WTC11 (cell line): ENCODE measurements at regions not wholly inside any gene's neighbourhood (a gene's known extent, or its start where the extent isn't known, plus 50 kb on each side); places are given as distances from the start of the nearest gene placed in this dataset.

Source experiments
- ATAC-seq: fragments of 200-7000 bp; cut with Tn5 transposase; 2 replicates; pipeline ENCODE4 v1.10.0; 2021; ENCODE audit warnings: mild to moderate bottlenecking, moderate library complexity
- CTCF ChIA-PET: fragments of 300-600 bp; sonication (Branson Sonifier 250); formaldehyde crosslinking; loops from one replicate; lab custom pipeline; 2021; ENCODE audit warnings: antibody characterized with exemption; lab: Charles Lee
- POLR2A ChIA-PET: fragments of 350-600 bp; sonication (Branson Sonifier 250); formaldehyde crosslinking; loops from one replicate; lab custom pipeline; 2021; ENCODE audit warnings: antibody characterized with exemption; lab: Charles Lee
- DNase-seq: peaks from one replicate; pipeline ENCODE4 v3.0.0; 2021; ENCODE audit warnings: low spot score
- H3K27ac Mint-ChIP-seq: 2 replicates; pipeline ENCODE4 v1.8.0; 2021; ENCODE audit warnings: mixed read lengths
- H3K27me3 Mint-ChIP-seq: 2 replicates; pipeline ENCODE4 v1.8.0; 2021; ENCODE audit warnings: low read depth, mild to moderate bottlenecking, moderate library complexity, mixed read lengths
- H3K36me3 Mint-ChIP-seq: 2 replicates; pipeline ENCODE4 v1.8.0; 2021; ENCODE audit warnings: mixed read lengths
- H3K4me1 Mint-ChIP-seq: 2 replicates; pipeline ENCODE4 v1.8.0; 2022; ENCODE audit warnings: mixed read lengths
- H3K4me3 Mint-ChIP-seq: 2 replicates; pipeline ENCODE4 v1.8.0; 2021; ENCODE audit warnings: mild to moderate bottlenecking, moderate library complexity, mixed read lengths
- H3K9me3 Mint-ChIP-seq: 2 replicates; pipeline ENCODE4 v1.8.0; 2021; ENCODE audit warnings: mixed read lengths
- CREM ChIP-seq: sonication (generic); formaldehyde crosslinking; IDR thresholded peaks from 2 replicates; pipeline ENCODE4 v1.8.1; 2022; ENCODE audit warnings: mild to moderate bottlenecking, missing genetic modification reagents, moderate library complexity
- MYBL2 ChIP-seq: sonication (generic); formaldehyde crosslinking; IDR thresholded peaks from 2 replicates; pipeline ENCODE4 v1.8.1; 2023; ENCODE audit warnings: mild to moderate bottlenecking, moderate library complexity, missing genetic modification reagents
- NFE2L1 ChIP-seq: sonication (generic); formaldehyde crosslinking; IDR thresholded peaks from 2 replicates; pipeline ENCODE4 v1.8.1; 2023; ENCODE audit warnings: missing genetic modification reagents
- NR2C2 ChIP-seq: sonication (generic); formaldehyde crosslinking; IDR thresholded peaks from 2 replicates; pipeline ENCODE4 v1.8.0; 2022; ENCODE audit warnings: mild to moderate bottlenecking, missing genetic modification reagents
- NR3C1 ChIP-seq: sonication (generic); formaldehyde crosslinking; conservative IDR thresholded peaks from 2 replicates; pipeline ENCODE4 v1.8.1; 2023; ENCODE audit warnings: low read depth, mild to moderate bottlenecking, missing genetic modification reagents
- OVOL2 ChIP-seq: fragments of 250-450 bp; sonication (Bioruptor Pico); IDR thresholded peaks from 2 replicates; pipeline ENCODE4 v1.9.0; 2021; ENCODE audit warnings: mild to moderate bottlenecking, borderline replicate concordance
- PRRX2 ChIP-seq: fragments of 250-450 bp; sonication (Bioruptor Pico); IDR thresholded peaks from 2 replicates; pipeline ENCODE4 v1.8.0; 2021; ENCODE audit warnings: mild to moderate bottlenecking
- SOX15 ChIP-seq: fragments of 250-450 bp; sonication (Bioruptor Pico); IDR thresholded peaks from 2 replicates; pipeline ENCODE4 v1.9.0; 2021; ENCODE audit warnings: mild to moderate bottlenecking
- ZNF138 ChIP-seq: sonication (generic); formaldehyde crosslinking; conservative IDR thresholded peaks from 2 replicates; pipeline ENCODE4 v1.8.1; 2022; ENCODE audit warnings: mild to moderate bottlenecking, moderate library complexity, missing genetic modification reagents
- ZNF232 ChIP-seq: sonication (generic); formaldehyde crosslinking; IDR thresholded peaks from 2 replicates; pipeline ENCODE4 v1.8.0; 2022; ENCODE audit warnings: mild to moderate bottlenecking, missing genetic modification reagents
- ZNF671 ChIP-seq: fragments of 250-450 bp; sonication (Bioruptor Pico); IDR thresholded peaks from 2 replicates; pipeline ENCODE4 v1.8.0; 2021; ENCODE audit warnings: mild to moderate bottlenecking
- TF ChIP-seq, protein P1 (sequence below): sonication (generic); formaldehyde crosslinking; IDR thresholded peaks from 2 replicates; pipeline ENCODE4 v1.8.0; 2023; ENCODE audit warnings: missing genetic modification reagents, mild to moderate bottlenecking, borderline replicate concordance
- TF ChIP-seq, protein P2 (sequence below): sonication (generic); formaldehyde crosslinking; IDR thresholded peaks from 2 replicates; pipeline ENCODE4 v1.8.0; 2023; ENCODE audit warnings: mild to moderate bottlenecking, missing genetic modification reagents
- TF ChIP-seq, protein P3 (sequence below): fragments of 250-450 bp; sonication (Bioruptor Pico); IDR thresholded peaks from 2 replicates; pipeline ENCODE4 v2.1.2; 2022; ENCODE audit warnings: mild to moderate bottlenecking, moderate library complexity
- TF ChIP-seq, protein P4 (sequence below): sonication (generic); formaldehyde crosslinking; IDR thresholded peaks from 2 replicates; pipeline ENCODE4 v1.8.0; 2022; ENCODE audit warnings: missing genetic modification reagents

DNA sequence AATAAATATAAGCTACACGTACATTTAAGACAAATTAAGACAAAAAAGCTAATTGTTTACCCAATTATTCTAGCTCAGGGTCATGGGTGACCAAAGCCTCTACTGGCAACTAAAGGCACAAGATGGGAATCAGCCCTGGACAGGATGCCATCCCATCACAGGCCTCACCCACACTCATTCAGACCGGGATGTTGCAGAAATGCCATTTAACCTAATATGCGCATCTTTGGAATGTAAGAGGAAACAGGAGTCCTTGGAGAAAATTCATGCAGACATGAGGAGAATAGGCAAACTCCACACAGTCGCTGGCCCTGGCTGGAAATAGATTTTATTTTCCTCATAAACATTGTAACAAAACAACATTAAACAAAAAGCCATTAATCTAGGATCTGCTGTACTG, 2003.8 kb upstream of the CDH9 start (continued):
- TF ChIP-seq, protein P1, sequence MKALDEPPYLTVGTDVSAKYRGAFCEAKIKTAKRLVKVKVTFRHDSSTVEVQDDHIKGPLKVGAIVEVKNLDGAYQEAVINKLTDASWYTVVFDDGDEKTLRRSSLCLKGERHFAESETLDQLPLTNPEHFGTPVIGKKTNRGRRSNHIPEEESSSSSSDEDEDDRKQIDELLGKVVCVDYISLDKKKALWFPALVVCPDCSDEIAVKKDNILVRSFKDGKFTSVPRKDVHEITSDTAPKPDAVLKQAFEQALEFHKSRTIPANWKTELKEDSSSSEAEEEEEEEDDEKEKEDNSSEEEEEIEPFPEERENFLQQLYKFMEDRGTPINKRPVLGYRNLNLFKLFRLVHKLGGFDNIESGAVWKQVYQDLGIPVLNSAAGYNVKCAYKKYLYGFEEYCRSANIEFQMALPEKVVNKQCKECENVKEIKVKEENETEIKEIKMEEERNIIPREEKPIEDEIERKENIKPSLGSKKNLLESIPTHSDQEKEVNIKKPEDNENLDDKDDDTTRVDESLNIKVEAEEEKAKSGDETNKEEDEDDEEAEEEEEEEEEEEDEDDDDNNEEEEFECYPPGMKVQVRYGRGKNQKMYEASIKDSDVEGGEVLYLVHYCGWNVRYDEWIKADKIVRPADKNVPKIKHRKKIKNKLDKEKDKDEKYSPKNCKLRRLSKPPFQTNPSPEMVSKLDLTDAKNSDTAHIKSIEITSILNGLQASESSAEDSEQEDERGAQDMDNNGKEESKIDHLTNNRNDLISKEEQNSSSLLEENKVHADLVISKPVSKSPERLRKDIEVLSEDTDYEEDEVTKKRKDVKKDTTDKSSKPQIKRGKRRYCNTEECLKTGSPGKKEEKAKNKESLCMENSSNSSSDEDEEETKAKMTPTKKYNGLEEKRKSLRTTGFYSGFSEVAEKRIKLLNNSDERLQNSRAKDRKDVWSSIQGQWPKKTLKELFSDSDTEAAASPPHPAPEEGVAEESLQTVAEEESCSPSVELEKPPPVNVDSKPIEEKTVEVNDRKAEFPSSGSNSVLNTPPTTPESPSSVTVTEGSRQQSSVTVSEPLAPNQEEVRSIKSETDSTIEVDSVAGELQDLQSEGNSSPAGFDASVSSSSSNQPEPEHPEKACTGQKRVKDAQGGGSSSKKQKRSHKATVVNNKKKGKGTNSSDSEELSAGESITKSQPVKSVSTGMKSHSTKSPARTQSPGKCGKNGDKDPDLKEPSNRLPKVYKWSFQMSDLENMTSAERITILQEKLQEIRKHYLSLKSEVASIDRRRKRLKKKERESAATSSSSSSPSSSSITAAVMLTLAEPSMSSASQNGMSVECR (CRISPR knock-in tag): no peak
- TF ChIP-seq, protein P2, sequence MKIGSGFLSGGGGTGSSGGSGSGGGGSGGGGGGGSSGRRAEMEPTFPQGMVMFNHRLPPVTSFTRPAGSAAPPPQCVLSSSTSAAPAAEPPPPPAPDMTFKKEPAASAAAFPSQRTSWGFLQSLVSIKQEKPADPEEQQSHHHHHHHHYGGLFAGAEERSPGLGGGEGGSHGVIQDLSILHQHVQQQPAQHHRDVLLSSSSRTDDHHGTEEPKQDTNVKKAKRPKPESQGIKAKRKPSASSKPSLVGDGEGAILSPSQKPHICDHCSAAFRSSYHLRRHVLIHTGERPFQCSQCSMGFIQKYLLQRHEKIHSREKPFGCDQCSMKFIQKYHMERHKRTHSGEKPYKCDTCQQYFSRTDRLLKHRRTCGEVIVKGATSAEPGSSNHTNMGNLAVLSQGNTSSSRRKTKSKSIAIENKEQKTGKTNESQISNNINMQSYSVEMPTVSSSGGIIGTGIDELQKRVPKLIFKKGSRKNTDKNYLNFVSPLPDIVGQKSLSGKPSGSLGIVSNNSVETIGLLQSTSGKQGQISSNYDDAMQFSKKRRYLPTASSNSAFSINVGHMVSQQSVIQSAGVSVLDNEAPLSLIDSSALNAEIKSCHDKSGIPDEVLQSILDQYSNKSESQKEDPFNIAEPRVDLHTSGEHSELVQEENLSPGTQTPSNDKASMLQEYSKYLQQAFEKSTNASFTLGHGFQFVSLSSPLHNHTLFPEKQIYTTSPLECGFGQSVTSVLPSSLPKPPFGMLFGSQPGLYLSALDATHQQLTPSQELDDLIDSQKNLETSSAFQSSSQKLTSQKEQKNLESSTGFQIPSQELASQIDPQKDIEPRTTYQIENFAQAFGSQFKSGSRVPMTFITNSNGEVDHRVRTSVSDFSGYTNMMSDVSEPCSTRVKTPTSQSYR (CRISPR knock-in tag): no peak
- TF ChIP-seq MYBL2 (CRISPR knock-in tag): no peak
- TF ChIP-seq ZNF232: no peak
- TF ChIP-seq, protein P3, sequence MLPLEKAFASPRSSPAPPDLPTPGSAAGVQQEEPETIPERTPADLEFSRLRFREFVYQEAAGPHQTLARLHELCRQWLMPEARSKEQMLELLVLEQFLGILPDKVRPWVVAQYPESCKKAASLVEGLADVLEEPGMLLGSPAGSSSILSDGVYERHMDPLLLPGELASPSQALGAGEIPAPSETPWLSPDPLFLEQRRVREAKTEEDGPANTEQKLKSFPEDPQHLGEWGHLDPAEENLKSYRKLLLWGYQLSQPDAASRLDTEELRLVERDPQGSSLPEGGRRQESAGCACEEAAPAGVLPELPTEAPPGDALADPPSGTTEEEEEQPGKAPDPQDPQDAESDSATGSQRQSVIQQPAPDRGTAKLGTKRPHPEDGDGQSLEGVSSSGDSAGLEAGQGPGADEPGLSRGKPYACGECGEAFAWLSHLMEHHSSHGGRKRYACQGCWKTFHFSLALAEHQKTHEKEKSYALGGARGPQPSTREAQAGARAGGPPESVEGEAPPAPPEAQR (CRISPR knock-in tag): no peak
- TF ChIP-seq SOX15: no peak

DNA sequence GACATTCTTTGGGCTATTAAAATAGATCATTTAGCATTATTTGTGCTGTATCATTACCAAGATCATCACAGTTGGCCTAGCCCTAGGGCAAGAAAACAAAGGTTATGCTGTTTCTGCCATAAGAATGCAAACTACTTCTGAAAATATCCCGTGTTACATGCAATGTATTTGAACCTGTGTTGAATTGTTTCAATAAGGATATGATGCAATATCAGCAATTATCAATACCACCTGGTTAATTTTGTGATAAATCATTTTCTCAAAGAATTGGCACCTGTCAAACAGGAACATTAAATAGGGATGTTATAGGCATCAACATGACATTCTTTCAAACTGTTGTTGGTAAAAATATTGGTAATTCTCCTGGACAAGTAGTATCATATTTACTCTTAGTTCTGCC, 2002.0 kb upstream of the CDH9 start:
- CTCF ChIA-PET: no interaction called here
- TF ChIP-seq, protein P4, sequence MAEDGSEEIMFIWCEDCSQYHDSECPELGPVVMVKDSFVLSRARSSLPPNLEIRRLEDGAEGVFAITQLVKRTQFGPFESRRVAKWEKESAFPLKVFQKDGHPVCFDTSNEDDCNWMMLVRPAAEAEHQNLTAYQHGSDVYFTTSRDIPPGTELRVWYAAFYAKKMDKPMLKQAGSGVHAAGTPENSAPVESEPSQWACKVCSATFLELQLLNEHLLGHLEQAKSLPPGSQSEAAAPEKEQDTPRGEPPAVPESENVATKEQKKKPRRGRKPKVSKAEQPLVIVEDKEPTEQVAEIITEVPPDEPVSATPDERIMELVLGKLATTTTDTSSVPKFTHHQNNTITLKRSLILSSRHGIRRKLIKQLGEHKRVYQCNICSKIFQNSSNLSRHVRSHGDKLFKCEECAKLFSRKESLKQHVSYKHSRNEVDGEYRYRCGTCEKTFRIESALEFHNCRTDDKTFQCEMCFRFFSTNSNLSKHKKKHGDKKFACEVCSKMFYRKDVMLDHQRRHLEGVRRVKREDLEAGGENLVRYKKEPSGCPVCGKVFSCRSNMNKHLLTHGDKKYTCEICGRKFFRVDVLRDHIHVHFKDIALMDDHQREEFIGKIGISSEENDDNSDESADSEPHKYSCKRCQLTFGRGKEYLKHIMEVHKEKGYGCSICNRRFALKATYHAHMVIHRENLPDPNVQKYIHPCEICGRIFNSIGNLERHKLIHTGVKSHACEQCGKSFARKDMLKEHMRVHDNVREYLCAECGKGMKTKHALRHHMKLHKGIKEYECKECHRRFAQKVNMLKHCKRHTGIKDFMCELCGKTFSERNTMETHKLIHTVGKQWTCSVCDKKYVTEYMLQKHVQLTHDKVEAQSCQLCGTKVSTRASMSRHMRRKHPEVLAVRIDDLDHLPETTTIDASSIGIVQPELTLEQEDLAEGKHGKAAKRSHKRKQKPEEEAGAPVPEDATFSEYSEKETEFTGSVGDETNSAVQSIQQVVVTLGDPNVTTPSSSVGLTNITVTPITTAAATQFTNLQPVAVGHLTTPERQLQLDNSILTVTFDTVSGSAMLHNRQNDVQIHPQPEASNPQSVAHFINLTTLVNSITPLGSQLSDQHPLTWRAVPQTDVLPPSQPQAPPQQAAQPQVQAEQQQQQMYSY (CRISPR knock-in tag): no peak
- TF ChIP-seq NR2C2 (CRISPR knock-in tag) (no peak), NFE2L1 (CRISPR knock-in tag) (no peak), ZNF138 (no peak), PRRX2 (CRISPR knock-in tag) (no peak), CREM (no peak), ZNF671 (CRISPR knock-in tag) (no peak), OVOL2 (CRISPR knock-in tag) (no peak), NR3C1 (CRISPR knock-in tag) (no peak)
- no peak overlapping the region for H3K4me3 Mint-ChIP-seq
- DNase-seq: no peak
- no peak overlapping the region for H3K27ac Mint-ChIP-seq
- H3K4me1 Mint-ChIP-seq: peaks cover 6% of the 10 kb centered on the region
- no peaks in the 10 kb centered on the region for H3K27me3 Mint-ChIP-seq
- ATAC-seq: no peak
- POLR2A ChIA-PET: no interaction called here
- peaks cover 7% of the 10 kb centered on the region for H3K9me3 Mint-ChIP-seq
- peaks cover 3% of the 10 kb centered on the region; the same call in 1 of the 2 replicates for H3K36me3 Mint-ChIP-seq
